HepG2 (cell line): ENCODE measurements at regions not wholly inside any gene's neighbourhood (a gene's known extent, or its start where the extent isn't known, plus 50 kb on each side); places are given as distances from the start of the nearest gene placed in this dataset.

ENCODE experiments used
- ATAC-seq: fragments of 200-7000 bp; cut with Tn5 transposase; 3 replicates; pipeline ENCODE4 v1.9.1; 2020; ENCODE audit warnings: mild to moderate bottlenecking, moderate library complexity
- BruUV-seq: library from RNA; stranded (reverse); fragments of 400-500 nt; replicated peaks from 2 replicates; lab custom pipeline; 2021; lab: Mats Ljungman, UMichigan
- CTCF ChIA-PET: fragments of 300-600 bp; formaldehyde crosslinking; extraction: SDS; loops from one replicate; lab custom pipeline; 2021; ENCODE audit warnings: low total read pairs, inconsistent platforms, low intra/inter-chr PET ratio; lab: Yijun Ruan, JAX
- POLR2A ChIA-PET: fragments of 350-600 bp; sonication (Branson Sonifier 250); formaldehyde crosslinking; loops from one replicate; lab custom pipeline; 2020; ENCODE audit warnings: antibody characterized with exemption, inconsistent platforms; lab: Yijun Ruan, JAX
- DNase-seq: peaks from one replicate; pipeline ENCODE4 v3.0.0-alpha.2; 2015; ENCODE audit warnings: low spot score
- FAIRE-seq: peaks from 3 replicates; lab custom pipeline; 2011; peaks lifted over from hg19 to GRCh38; lab: Jason Lieb, UNC
- H2AFZ ChIP-seq: one replicate; pipeline ENCODE4 v1.6.1; 2011; ENCODE audit warnings: low read length, inconsistent platforms
- H3K27ac ChIP-seq: fragments of 300-600 bp; 3 replicates; pipeline ENCODE4 v1.8.0; 2011; ENCODE audit warnings: mixed run types, mild to moderate bottlenecking, mixed read lengths, low read length, inconsistent platforms; ENCODE audit not compliant: insufficient read depth; ENCODE audit errors: extremely low read length
- H3K27me3 ChIP-seq, 2 experiments: fragments of 200-600 bp in 1 of 2; 2 replicates in 1 of 2; 3 replicates in 1 of 2; pipeline versions ENCODE4 v1.6.0 to v1.8.0; 2011; ENCODE audit warnings: low read length in 2 of 2, mild to moderate bottlenecking in 2 of 2, moderate library complexity in 2 of 2, inconsistent platforms in 1 of 2; ENCODE audit not compliant: insufficient read depth in 2 of 2, control insufficient read depth in 1 of 2
- H3K36me3 ChIP-seq, 2 experiments: fragments of 200-600 bp in 1 of 2; replicated peaks in 1 of 2; 2 replicates in 1 of 2; 3 replicates in 1 of 2; pipeline versions ENCODE4 v1.5.1 to v1.8.0; 2011; ENCODE audit warnings: low read length in 2 of 2, inconsistent platforms in 1 of 2; ENCODE audit not compliant: insufficient read depth in 2 of 2, control insufficient read depth in 1 of 2
- H3K4me1 ChIP-seq: 2 replicates; pipeline ENCODE4 v1.5.1; 2012; ENCODE audit warnings: low read length, inconsistent platforms; ENCODE audit not compliant: insufficient read depth
- H3K4me2 ChIP-seq: 2 replicates; pipeline ENCODE4 v1.6.0; 2011; ENCODE audit warnings: low read depth, low read length, inconsistent platforms
- H3K4me3 ChIP-seq, 3 experiments: fragments of 200-600 bp in 1 of 3; sonication (generic), shearing (Covaris generic) in 1 of 3; replicated peaks in 1 of 3; 2 replicates each; pipeline ENCODE4 v1.5.1; 2011 to 2016; ENCODE audit warnings: low read length in 3 of 3, inconsistent platforms in 2 of 3, low read depth in 2 of 3, mild to moderate bottlenecking in 2 of 3, control low read depth in 1 of 3, mixed read lengths in 1 of 3; ENCODE audit not compliant: insufficient read depth in 1 of 3
- H3K79me2 ChIP-seq: one replicate; pipeline ENCODE4 v1.6.1; 2011; ENCODE audit warnings: low read length, inconsistent platforms; ENCODE audit not compliant: insufficient read depth
- H3K9ac ChIP-seq: 2 replicates; pipeline ENCODE4 v1.6.0; 2011; ENCODE audit warnings: mild to moderate bottlenecking, low read depth, low read length, inconsistent platforms; ENCODE audit not compliant: insufficient read depth
- H3K9me3 ChIP-seq: 2 replicates; pipeline ENCODE4 v1.5.1; 2012; ENCODE audit warnings: mild to moderate bottlenecking, low read length
- H4K20me1 ChIP-seq: 2 replicates; pipeline ENCODE4 v1.6.0; 2011; ENCODE audit warnings: inconsistent platforms, mild to moderate bottlenecking, low read length, moderate library complexity; ENCODE audit not compliant: insufficient read depth
- CHCHD3 ChIP-seq: sonication (generic); formaldehyde crosslinking; IDR thresholded peaks from 2 replicates; pipeline ENCODE4 v1.8.0; 2022; ENCODE audit warnings: mild to moderate bottlenecking, missing genetic modification reagents, moderate library complexity
- HNRNPK ChIP-seq: fragments of 200-400 bp; formaldehyde crosslinking; IDR thresholded peaks from 2 replicates; pipeline ENCODE4 v1.6.1; 2018; ENCODE audit warnings: low read length, low read depth, moderate library complexity, mild to moderate bottlenecking; ENCODE audit not compliant: poor library complexity, severe bottlenecking
- JARID2 ChIP-seq: sonication (generic); formaldehyde crosslinking; IDR thresholded peaks from 2 replicates; pipeline ENCODE4 v1.8.1; 2023; ENCODE audit warnings: missing genetic modification reagents, inconsistent platforms; ENCODE audit not compliant: insufficient replicate concordance
- MIXL1 ChIP-seq: IDR thresholded peaks from 2 replicates; pipeline ENCODE4 v1.6.1; 2016
- PREB ChIP-seq: sonication (generic); formaldehyde crosslinking; IDR thresholded peaks from 2 replicates; pipeline ENCODE4 v1.4.0; 2020; ENCODE audit warnings: missing genetic modification reagents
- SNRNP70 ChIP-seq: fragments of 200-400 bp; formaldehyde crosslinking; IDR thresholded peaks from 2 replicates; pipeline ENCODE4 v1.6.1; 2017; ENCODE audit warnings: mild to moderate bottlenecking, low read depth, low read length, moderate library complexity
- ZNF18 ChIP-seq: sonication (generic); formaldehyde crosslinking; IDR thresholded peaks from 2 replicates; pipeline ENCODE4 v1.8.0; 2022; ENCODE audit warnings: mild to moderate bottlenecking, missing genetic modification reagents; ENCODE audit not compliant: insufficient replicate concordance
- ZNF205 ChIP-seq: IDR thresholded peaks from 2 replicates; pipeline ENCODE4 v1.6.1; 2018; ENCODE audit warnings: missing biosample characterization, missing genetic modification reagents
- ZNF207 ChIP-seq: fragments of 450-650 bp; IDR thresholded peaks from 2 replicates; pipeline ENCODE4 v1.6.1; 2016; ENCODE audit warnings: antibody characterized with exemption, borderline replicate concordance
- ZNF264 ChIP-seq: sonication (generic); formaldehyde crosslinking; IDR thresholded peaks from 2 replicates; pipeline ENCODE4 v1.4.0; 2020; ENCODE audit warnings: missing genetic modification reagents
- ZNF331 ChIP-seq: sonication (generic); formaldehyde crosslinking; IDR thresholded peaks from 2 replicates; pipeline ENCODE4 v1.4.0; 2020; ENCODE audit warnings: missing genetic modification reagents
- ZNF543 ChIP-seq: sonication (generic); formaldehyde crosslinking; IDR thresholded peaks from 2 replicates; pipeline ENCODE4 v1.4.0; 2020; ENCODE audit warnings: mild to moderate bottlenecking, missing genetic modification reagents
- ZNF558 ChIP-seq: sonication (generic); formaldehyde crosslinking; IDR thresholded peaks from 2 replicates; pipeline ENCODE4 v1.9.0; 2022; ENCODE audit warnings: mild to moderate bottlenecking, missing genetic modification reagents, borderline replicate concordance
- ZNF563 ChIP-seq: sonication (generic); formaldehyde crosslinking; IDR thresholded peaks from 2 replicates; pipeline ENCODE4 v1.8.0; 2022; ENCODE audit warnings: mild to moderate bottlenecking, moderate library complexity, missing genetic modification reagents
- ZNF720 ChIP-seq: sonication (generic); formaldehyde crosslinking; IDR thresholded peaks from 2 replicates; pipeline ENCODE4 v1.4.0; 2020; ENCODE audit warnings: missing genetic modification reagents
- ZNF772 ChIP-seq: sonication (generic); formaldehyde crosslinking; IDR thresholded peaks from 2 replicates; pipeline ENCODE4 v1.5.0; 2020; ENCODE audit warnings: mild to moderate bottlenecking, missing genetic modification reagents
- ZSCAN30 ChIP-seq: sonication (generic); formaldehyde crosslinking; IDR thresholded peaks from 2 replicates; pipeline ENCODE4 v1.5.0; 2020; ENCODE audit warnings: mild to moderate bottlenecking, missing genetic modification reagents
- whole genome bisulfite sequencing: methylation state at CpG from one replicate; pipeline ENCODE4 v1.1.6; 2017; ENCODE audit warnings: low lambda C conversion rate; 5-methylcytosine and 5-hydroxymethylcytosine counted together
- in situ Hi-C: cut with HindIII; loops from 2 replicates; pipeline ENCODE4 v1.10.0; 2017; ENCODE audit warnings: low pct_unique_long_range_greater_than_20kb; ENCODE audit not compliant: extremely low pct_ligation_motif_present
- intact Hi-C: fragments of 100-400 bp; cut with micrococcal nuclease; formaldehyde crosslinking; loops from one replicate; pipeline ENCODE4 v1.10.0; 2022; ENCODE audit not compliant: unreplicated experiment

- TF ChIP-seq ZNF18 (no peak), ZNF558 (CRISPR knock-in tag) (no peak), PREB (CRISPR knock-in tag) (no peak), ZNF207 (no peak), JARID2 (CRISPR knock-in tag) (no peak), MIXL1 (CRISPR knock-in tag) (no peak), CHCHD3 (CRISPR knock-in tag) (no peak)
Observed at GRCh38 chr3:55270976-55271375, 216.1 kb downstream of the WNT5A start (continued).

GRCh38 chr3:55269636-55270035, 217.5 kb downstream of the WNT5A start:
- no peak overlapping the region for H2AFZ ChIP-seq
- WGBS = 15% methylated on average over 4 of the region's 4 CpGs
- no peak overlapping the region for H3K27ac ChIP-seq
- H3K79me2 ChIP-seq = no peaks in the 10 kb centered on the region
- in situ Hi-C loops (no loop called here), intact Hi-C loops (no loop called here)
- TF ChIP-seq SNRNP70 (no peak), ZNF543 (CRISPR knock-in tag) (no peak), ZNF18 (no peak), ZNF264 (no peak), ZNF720 (CRISPR knock-in tag) (no peak), ZNF331 (CRISPR knock-in tag) (no peak), HNRNPK (no peak), ZNF205 (CRISPR knock-in tag) (no peak), ZNF772 (CRISPR knock-in tag) (no peak), ZNF563 (no peak), ZSCAN30 (CRISPR knock-in tag) (no peak)
- ATAC-seq (no peak), FAIRE-seq (no peak), DNase-seq (no peak)
- BruUV-seq = no TSS peak
- no peaks in the 10 kb centered on the region for H3K36me3 ChIP-seq
- no peaks in the 10 kb centered on the region for H4K20me1 ChIP-seq
- H3K4me2 ChIP-seq = no peak overlapping the region
- peaks cover 16% of the 10 kb centered on the region for H3K4me1 ChIP-seq
- no peaks in the 10 kb centered on the region for H3K9me3 ChIP-seq
- H3K27me3 ChIP-seq = 0 out of 5 replicates have a peak, but pooled peaks cover 0 to 3% of the 10 kb centered on the region in 2 experiments
- POLR2A ChIA-PET = no interaction called here
- no peak overlapping the region for H3K9ac ChIP-seq
- no peak overlapping the region for H3K4me3 ChIP-seq
- CTCF ChIA-PET = no interaction called here
